DND-41 (cell line): ENCODE measurements at regions not wholly inside any gene's neighbourhood (a gene's known extent, or its start where the extent isn't known, plus 50 kb on each side); places are given as distances from the start of the nearest gene placed in this dataset.

Experiments
- CTCF ChIP-seq: IDR thresholded peaks from 2 replicates; pipeline ENCODE4 v1.5.1; 2012; ENCODE audit warnings: borderline replicate concordance, low read length, moderate library complexity, mild to moderate bottlenecking; ENCODE audit not compliant: poor library complexity, severe bottlenecking; ENCODE audit errors: extremely low read depth
- EZH2 ChIP-seq: IDR thresholded peaks from 3 replicates; pipeline ENCODE4 v1.6.1; 2012; ENCODE audit warnings: borderline replicate concordance, low read depth, mild to moderate bottlenecking, moderate library complexity, low read length, inconsistent platforms; ENCODE audit not compliant: severe bottlenecking

- TF ChIP-seq CTCF (no peak), EZH2 (no peak)
Observed at GRCh38 chr11:116539836-116540418, 232.9 kb downstream of the BUD13 start.
